Limb (tissue), 2 donors: ENCODE measurements at regions not wholly inside any gene's neighbourhood (a gene's known extent, or its start where the extent isn't known, plus 50 kb on each side); places are given as distances from the start of the nearest gene placed in this dataset.
"Not testable (repeated sequence)": the region's sequence is repeated elsewhere in the genome, so short reads cannot be mapped to it uniquely, and the experiment has no call there.

Source experiments
- DNase-seq, 2 donors: peaks; one replicate each; pipeline ENCODE4 v3.0.0-alpha.2; 2016; ENCODE audit errors: extremely low spot score in 2 of 2

DNA sequence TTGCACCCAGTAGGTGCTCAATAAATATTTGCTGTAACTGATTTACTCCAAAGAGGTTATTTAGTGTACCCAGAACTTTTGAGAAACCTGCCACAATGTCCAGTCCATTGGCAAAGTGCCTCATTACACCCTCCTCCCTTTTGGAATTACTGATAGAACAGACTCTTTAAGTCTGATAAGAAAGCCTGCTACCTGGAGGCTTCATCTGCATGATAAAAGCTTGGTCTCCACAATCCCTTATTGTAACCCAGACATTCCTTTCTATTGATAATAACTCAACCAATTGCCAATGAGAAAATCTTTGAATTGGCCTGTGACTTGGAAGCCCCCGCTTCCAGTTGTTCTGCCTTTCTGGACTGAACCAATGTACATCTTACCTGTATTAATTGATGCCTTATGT, 127.0 kb upstream of the FOXN2 start:
- no peak for DNase-seq

GRCh38 chr2:48189552-48190228, 124.8 kb upstream of the FOXN2 start:
- DNase-seq, result no peak

DNA sequence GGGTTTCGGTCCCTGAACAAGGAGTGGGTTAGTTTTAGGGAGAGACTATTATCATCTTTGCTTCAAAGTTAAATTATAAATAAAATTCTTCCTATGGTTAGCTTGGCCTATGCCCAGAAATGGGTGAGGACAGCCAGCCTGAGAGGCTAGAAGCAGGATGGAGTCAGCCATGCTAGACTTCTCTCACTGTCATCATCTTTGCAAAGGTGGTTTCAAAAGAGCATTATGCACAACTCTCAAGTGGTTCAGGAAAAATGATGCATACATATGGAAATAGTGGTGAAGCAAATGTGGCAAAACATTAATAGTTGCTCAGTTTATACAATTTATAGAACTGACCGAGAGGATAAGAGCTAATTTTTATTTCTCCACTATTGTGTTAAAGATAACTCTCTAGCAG, 124.3 kb upstream of the FOXN2 start:
- DNase-seq, result no peak

GRCh38 chr2:48194641-48195040, 119.8 kb upstream of the FOXN2 start:
- DNase-seq, result no peak

DNA sequence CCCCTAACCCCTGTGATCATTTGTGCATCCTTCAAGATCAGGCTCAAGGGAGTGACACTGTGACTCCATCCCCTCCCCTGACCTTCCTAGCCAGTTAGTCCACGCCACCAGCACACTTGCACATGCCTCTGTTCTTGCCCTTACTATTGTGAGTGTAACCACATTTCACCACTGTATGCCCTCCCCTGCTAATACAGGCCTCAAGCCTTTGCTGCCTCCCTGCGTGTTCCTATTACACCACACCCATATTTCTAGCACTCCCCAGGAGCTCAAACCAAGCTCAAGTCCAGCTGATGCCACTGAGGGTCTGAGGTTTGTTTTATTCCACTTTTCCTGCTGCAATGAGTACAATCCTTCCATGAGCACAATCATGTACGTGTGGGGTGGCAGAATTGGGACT, 119.3 kb upstream of the FOXN2 start:
- no peak for DNase-seq

DNA sequence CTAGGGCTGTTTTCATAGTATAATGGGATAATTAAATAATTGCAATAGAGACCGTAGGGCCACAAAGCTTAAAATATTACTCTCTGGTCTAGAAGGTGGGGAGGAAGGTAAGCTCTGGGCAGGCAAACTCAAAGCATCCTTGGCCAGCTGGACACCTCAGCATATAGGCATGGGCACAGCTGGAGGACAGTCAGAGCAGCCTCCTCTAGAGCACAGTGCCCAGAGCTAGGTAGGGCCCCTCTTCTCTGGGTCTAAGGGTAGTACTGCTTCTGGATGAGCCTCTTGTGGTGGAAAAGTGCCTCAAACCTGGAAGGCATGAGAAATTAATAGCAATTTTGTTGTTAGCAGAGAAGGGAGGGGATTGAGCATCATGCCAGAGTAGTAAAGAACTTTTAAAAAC, 116.9 kb upstream of the FOXN2 start:
- DNase-seq, result no peak

- no peak for DNase-seq
These were observed 116.1 kb upstream of the FOXN2 start for GRCh38 chr2:48198371-48198770.

- DNase-seq, result no peak
These were observed 115.4 kb upstream of the FOXN2 start for GRCh38 chr2:48199070-48199469.

- DNase-seq, result no peak
These were observed 113.7 kb upstream of the FOXN2 start for GRCh38 chr2:48200620-48201293.

DNA sequence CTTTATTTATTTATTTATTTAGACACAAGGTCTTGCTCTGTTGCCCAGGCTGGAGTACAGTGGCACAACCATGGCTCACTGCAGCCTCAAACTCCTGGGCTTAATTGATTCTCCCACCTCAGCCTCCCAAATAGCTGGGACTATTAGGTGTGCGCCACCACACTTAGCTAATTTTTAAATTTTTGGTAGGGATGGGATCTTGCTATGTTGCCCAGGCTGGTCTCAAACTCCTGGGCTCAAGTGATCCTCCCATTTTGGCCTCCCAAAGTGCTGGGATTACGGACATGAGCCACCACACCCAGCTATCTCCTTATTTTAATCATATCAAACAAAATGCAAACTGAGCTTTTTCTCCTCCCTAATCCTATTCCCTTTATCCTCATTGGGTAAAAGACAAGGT, 113.0 kb upstream of the FOXN2 start:
- DNase-seq, result not testable (repeated sequence)

GRCh38 chr2:48202863-48203642, 111.4 kb upstream of the FOXN2 start:
- DNase-seq, result no peak

DNA sequence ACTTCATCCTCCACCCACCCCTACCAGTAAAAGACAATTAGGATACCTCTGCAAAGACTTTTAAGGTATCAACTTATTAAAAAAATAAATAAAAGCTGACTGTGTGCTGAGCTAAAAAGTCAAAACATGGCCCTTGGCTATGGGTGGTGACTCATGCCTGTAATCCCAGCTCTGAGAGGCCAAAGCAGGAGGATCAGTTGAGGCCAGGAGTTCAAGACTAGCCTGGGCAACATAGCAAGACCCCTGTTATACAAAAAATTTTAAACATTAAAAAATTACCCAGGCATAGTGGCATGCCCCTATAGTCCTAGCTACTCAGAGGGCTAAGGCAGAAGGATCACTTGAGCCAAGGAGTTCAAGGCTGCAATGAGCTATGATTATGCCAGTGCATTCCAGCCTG, 110.8 kb upstream of the FOXN2 start:
- no peak for DNase-seq

DNA sequence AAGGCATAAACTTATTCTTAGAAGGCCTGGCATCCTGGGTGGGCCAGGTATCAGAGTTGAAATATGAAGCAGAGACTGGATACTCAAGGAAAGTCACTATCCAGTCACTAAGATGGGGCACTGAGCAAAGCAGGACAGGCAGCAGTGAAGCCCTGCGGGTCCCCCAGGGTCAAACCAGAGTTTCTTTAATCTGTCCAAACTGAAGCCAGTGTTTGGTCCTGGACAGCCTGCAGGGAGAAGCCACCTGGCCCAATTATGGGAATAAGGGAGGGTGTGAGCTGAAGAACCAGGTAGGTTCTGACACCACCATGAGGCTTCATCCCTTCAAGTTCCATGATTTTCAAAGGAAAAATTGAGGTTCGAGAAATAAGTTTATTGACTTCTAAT, 109.7 kb upstream of the FOXN2 start:
- no peak for DNase-seq

DNA sequence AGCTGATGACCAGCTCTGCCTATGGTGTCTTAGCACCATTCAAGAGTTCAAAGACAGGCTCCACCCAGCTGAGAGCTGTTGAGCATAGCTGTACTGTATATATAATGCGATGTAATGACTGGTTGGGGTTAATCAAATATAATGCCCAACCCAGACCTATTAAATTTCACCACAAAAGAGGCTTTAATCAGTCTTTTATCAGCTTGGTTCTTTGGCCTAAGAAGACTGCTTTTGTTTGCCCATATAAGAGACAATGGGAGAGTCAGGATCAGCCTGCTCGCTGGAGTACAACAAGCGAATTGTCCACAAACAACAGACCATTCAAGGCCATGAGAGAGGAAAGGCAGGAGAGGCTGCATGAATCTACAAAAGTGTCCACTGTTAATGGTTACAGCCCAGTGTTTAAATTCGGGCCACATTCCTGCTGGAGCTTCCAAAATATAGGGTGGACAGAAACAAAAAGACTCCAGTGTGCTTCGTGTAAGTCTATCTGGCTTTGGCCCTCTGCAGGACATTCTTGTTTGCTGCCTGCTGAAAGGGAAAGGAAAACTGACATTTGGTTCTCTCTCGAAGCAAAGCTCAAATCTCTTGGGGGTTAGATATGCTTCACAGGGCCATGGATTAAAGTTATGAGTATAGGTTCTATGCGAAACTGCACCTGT, 109.2 kb upstream of the FOXN2 start:
- no peak for DNase-seq

DNA sequence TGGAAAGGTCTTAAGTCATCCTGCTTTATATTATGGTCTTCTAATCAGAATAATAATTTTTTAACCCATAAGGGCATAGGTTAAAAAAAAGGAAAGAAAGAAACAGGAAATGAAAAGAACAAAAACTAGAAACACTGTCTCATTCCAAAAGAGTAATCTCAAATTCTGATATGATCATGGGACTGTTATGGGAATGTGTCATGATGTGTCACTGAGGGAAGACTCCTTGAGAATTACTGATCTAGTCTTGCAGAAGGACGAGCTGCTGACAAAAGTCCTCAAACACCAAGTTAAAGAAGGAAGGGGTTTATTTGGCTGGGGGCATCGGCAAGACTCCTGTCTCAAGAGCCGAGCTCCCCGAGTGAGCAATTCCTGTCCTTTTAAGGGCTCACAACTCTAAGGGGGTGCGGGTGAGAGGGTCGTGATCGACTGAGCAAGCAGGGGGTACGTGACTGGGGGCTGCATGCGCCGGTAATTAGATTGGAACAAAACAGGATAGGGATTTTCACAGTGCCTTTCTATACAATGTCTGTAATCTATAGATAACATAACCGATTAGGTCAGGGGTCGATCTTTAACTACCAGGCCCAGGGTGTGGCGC, 108.3 kb upstream of the FOXN2 start:
- not testable (repeated sequence) for DNase-seq

DNA sequence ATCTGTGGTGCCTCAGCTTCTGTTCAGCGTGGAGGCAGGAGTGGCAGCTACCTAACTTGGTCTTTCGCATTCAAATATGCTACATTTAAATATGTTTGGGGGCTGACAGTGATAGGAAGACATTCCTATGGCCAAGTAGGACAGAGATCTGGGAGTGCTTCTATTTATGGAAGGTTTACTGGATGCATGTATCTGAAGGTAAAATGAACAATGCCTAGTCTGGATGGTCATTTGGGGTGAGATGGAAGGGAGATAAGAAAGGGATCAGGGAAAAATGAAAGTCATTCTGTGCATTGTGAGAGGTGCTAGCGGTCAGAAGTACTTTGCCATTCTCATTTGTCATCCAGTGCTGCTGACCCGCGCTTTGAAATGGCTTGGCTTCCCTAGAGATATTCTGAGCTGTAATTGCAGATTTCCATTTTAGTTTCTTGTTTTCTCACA, 107.3 kb upstream of the FOXN2 start:
- DNase-seq, result no peak

GRCh38 chr2:48207851-48208250, 106.6 kb upstream of the FOXN2 start:
- no peak for DNase-seq

DNA sequence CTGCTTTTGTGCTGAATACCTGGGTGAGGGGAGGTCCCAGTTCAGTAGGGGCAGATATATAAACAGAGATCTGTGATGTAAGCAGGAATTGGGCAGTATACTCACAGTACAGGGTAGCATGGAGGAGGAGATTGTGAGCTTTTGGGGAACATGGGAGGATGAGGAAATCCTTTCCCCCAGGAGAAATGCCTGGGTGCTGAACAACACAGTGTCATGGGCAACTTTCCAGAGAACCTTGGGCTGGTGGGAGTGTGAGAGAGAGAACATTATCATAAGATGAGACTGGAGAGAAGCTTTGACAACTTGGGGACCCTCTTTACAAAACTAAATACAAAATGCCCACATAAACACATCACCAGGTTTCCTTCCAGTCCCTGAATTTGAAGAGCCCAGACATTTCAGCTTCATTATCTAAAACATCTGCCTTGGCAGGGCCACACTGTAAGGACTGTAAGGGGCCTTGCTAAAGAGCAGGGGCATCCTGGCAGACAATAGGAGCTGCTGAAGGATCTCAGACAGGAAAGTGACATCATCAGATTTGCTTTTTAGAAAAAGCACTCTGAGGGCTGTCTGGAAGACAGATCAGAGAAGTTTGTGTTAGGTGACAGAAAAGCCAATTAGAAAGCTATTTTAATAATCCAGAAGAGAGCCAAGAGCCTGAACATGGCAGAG, 105.1 kb upstream of the FOXN2 start:
- no peak for DNase-seq

DNA sequence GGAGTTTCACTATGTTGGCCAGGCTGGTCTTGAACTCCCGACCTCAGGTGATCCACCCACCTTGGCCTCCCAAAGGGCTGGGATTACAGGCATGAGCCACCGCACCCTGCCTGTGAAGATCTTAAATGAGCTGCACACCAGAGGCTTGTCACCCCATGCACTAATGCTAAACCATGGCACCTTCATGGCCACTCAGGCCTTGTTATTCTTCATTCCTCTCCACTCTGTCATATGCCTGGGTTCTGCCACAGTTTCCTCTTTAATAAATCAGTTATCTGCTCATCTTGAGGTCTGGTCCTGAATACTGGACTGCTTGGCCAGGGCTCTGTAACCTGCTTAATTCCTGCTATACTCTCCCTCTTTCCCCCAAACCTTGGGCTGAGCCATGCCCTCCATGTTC, 104.3 kb upstream of the FOXN2 start:
- DNase-seq, result no peak

- DNase-seq, result no peak
These were observed 100.8 kb upstream of the FOXN2 start for GRCh38 chr2:48213646-48214045.

GRCh38 chr2:48218169-48218568, 96.3 kb upstream of the FOXN2 start:
- no peak for DNase-seq
